ENCODE measurements at regions not wholly inside any gene's neighbourhood (a gene's known extent, or its start where the extent isn't known, plus 50 kb on each side); places are given as distances from the start of the nearest gene placed in this dataset.

DNA sequence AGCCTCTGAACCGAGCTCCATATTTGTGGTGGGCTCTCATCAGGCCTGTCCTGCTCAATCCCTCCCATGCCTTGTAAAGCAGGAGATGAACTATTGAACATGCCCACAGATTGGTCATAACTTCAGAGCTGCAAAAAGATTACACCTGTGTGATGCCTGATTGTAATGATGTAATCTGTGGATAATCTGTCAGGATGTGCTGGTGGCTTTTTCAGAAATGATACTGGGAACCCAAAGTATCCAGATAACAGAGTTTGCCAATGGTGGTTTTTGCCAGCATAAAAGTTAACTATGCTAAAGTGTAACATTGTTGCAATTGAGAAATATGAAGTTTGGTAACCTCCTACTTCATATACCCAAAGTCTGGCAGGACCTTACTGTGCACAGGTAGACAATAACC lies 393.4 kb downstream of the RAPGEF2 start:
- H4K20me1 ChIP-seq (ENCODE audit: insufficient read depth, low read length) = no peaks in the 10 kb centered on the region
- no peak for TF ChIP-seq EZH2 (optimal IDR thresholded peaks at IDR 0.05; ENCODE audit: low read depth, low read length)
- no peaks in the 10 kb centered on the region for H3K9me2 ChIP-seq (replicated peaks; ENCODE audit: insufficient read depth, low read length)
- H3K9me3 ChIP-seq (replicated peaks; ENCODE audit: insufficient read depth, low read length) = no peaks in the 10 kb centered on the region
- H3K36me3 ChIP-seq (replicated peaks; ENCODE audit: insufficient read depth, low read length) = no peaks in the 10 kb centered on the region
- H3F3A ChIP-seq (ENCODE audit: insufficient read depth, low read length) = no peaks in the 10 kb centered on the region
- DNase-seq = no peak
- H2AFZ ChIP-seq (ENCODE audit: low read length) = no peak overlapping the region
- H3K4me2 ChIP-seq (ENCODE audit: low read depth, low read length) = no peak overlapping the region
- H3K4me1 ChIP-seq (ENCODE audit: low read length) = no peaks in the 10 kb centered on the region
- H3K27me3 ChIP-seq (replicated peaks; ENCODE audit: insufficient read depth, low read length) = no peaks in the 10 kb centered on the region
- H3K27ac ChIP-seq (ENCODE audit: low read length) = no peak overlapping the region
- H3K79me2 ChIP-seq (ENCODE audit: low read length) = no peaks in the 10 kb centered on the region
- H3K4me3 ChIP-seq (ENCODE audit: low read length) = no peak overlapping the region
- H3K9ac ChIP-seq (ENCODE audit: low read length) = no peak overlapping the region

DNA sequence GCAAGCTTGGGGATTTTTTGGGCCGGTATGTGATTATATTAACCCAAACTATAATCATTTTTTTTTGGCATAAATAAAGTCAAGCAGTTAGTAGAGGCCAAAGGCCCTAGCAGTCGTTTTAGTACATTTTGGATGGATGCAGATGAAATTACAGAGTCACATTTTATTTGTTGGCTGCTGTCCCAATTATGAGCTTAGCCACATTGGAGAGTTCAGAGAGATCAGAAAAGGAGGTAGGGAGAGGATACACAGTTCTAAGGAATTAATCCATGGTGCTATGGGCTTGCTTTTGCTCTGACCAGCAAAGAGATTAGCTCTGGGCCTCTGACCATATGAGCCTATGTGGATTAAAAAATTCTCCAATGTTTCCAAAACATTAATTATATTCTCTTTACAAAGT lies 395.1 kb downstream of the RAPGEF2 start:
- no peak overlapping the region for H2AFZ ChIP-seq (ENCODE audit: low read length)
- no peaks in the 10 kb centered on the region for H4K20me1 ChIP-seq (ENCODE audit: insufficient read depth, low read length)
- H3K79me2 ChIP-seq (ENCODE audit: low read length) = no peaks in the 10 kb centered on the region
- no peaks in the 10 kb centered on the region for H3F3A ChIP-seq (ENCODE audit: insufficient read depth, low read length)
- no peaks in the 10 kb centered on the region for H3K9me2 ChIP-seq (replicated peaks; ENCODE audit: insufficient read depth, low read length)
- no peaks in the 10 kb centered on the region for H3K36me3 ChIP-seq (replicated peaks; ENCODE audit: insufficient read depth, low read length)
- no peak for DNase-seq
- no peaks in the 10 kb centered on the region for H3K9me3 ChIP-seq (replicated peaks; ENCODE audit: insufficient read depth, low read length)
- H3K4me3 ChIP-seq (ENCODE audit: low read length) = no peak overlapping the region
- no peak overlapping the region for H3K9ac ChIP-seq (ENCODE audit: low read length)
- H3K27ac ChIP-seq (ENCODE audit: low read length) = no peak overlapping the region
- H3K4me1 ChIP-seq (ENCODE audit: low read length) = no peaks in the 10 kb centered on the region
- TF ChIP-seq EZH2phosphoT487 (IDR thresholded peaks at IDR 0.05; ENCODE audit: low read length) = no peak
- TF ChIP-seq, protein P1, sequence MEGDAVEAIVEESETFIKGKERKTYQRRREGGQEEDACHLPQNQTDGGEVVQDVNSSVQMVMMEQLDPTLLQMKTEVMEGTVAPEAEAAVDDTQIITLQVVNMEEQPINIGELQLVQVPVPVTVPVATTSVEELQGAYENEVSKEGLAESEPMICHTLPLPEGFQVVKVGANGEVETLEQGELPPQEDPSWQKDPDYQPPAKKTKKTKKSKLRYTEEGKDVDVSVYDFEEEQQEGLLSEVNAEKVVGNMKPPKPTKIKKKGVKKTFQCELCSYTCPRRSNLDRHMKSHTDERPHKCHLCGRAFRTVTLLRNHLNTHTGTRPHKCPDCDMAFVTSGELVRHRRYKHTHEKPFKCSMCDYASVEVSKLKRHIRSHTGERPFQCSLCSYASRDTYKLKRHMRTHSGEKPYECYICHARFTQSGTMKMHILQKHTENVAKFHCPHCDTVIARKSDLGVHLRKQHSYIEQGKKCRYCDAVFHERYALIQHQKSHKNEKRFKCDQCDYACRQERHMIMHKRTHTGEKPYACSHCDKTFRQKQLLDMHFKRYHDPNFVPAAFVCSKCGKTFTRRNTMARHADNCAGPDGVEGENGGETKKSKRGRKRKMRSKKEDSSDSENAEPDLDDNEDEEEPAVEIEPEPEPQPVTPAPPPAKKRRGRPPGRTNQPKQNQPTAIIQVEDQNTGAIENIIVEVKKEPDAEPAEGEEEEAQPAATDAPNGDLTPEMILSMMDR (IDR thresholded peaks at IDR 0.05; ENCODE audit: low read length) = no peak
- TF ChIP-seq EZH2 (optimal IDR thresholded peaks at IDR 0.05; ENCODE audit: low read depth, low read length) = no peak
- H3K4me2 ChIP-seq (ENCODE audit: low read depth, low read length) = no peak overlapping the region
- H3K27me3 ChIP-seq (replicated peaks; ENCODE audit: insufficient read depth, low read length) = no peaks in the 10 kb centered on the region

DNA sequence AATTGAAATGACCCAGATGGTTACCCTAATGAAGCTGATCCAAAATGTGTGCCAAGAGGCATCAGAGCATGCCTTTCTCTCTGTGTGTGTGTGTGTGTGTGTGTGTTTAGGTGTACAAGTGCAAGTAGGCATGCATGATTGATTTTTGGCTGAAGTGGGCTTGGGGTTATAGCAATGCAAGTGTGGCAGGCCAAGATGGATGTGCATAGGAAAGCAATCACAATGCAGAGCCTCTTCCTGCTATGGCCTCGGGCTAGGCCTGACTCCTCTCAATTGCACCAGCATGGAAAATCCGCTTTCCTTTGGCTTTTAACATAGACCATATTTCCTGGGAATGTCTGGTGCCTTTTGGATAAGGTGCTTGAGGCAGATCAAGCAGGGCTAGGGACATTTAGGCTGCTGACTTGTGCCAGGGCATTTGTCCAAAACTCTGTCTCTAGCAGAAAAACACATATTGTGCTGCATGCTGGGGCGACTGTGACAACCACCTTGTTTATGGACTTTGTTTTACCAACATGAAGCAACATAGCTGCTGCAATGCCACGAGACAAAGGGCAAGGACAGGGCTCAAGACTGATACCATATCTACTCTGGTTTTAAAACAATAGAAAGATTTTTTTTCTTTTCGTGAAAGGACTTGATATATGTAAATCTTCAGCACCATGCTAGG lies 395.7 kb downstream of the RAPGEF2 start:
- TF ChIP-seq, protein P1 (IDR thresholded peaks at IDR 0.05; ENCODE audit: low read length) = no peak
- TF ChIP-seq EZH2phosphoT487 (IDR thresholded peaks at IDR 0.05; ENCODE audit: low read length) (no peak), EZH2 (optimal IDR thresholded peaks at IDR 0.05; ENCODE audit: low read depth, low read length) (no peak)

DNA sequence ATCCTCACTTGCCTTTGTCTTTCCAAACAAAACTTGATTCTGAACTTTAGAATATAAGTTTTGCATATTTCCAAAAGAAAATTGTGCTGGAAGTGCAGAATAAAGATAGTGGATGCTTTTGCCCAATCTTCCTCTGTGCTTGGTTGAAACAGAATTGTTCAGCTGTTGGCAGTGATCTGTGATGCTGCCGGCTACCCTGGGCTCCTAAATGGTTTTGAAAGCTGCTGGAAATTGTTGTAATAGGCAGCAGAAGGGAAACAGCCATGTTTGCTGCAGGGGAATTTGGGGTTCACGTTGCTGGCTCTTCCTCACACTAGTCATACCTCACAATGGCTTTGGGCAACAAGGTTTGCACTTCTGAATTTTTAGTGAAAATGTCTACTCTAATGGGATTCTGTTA lies 398.0 kb downstream of the RAPGEF2 start:
- Histone ChIP-seq H3K4me2 (ENCODE audit: low read depth, low read length) (no peak overlapping the region), H3K4me1 (ENCODE audit: low read length) (no peaks in the 10 kb centered on the region), H3K79me2 (ENCODE audit: low read length) (no peaks in the 10 kb centered on the region), H3K27ac (ENCODE audit: low read length) (no peak overlapping the region), H3K9me2 (replicated peaks; ENCODE audit: insufficient read depth, low read length) (no peaks in the 10 kb centered on the region), H2AFZ (ENCODE audit: low read length) (no peak overlapping the region), H3K9ac (ENCODE audit: low read length) (no peak overlapping the region), H3K27me3 (replicated peaks; ENCODE audit: insufficient read depth, low read length) (no peaks in the 10 kb centered on the region), H3F3A (ENCODE audit: insufficient read depth, low read length) (no peaks in the 10 kb centered on the region), H3K36me3 (replicated peaks; ENCODE audit: insufficient read depth, low read length) (no peaks in the 10 kb centered on the region), H3K4me3 (ENCODE audit: low read length) (no peak overlapping the region), H4K20me1 (ENCODE audit: insufficient read depth, low read length) (no peaks in the 10 kb centered on the region), H3K9me3 (replicated peaks; ENCODE audit: insufficient read depth, low read length) (no peaks in the 10 kb centered on the region)
- no peak for DNase-seq
- TF ChIP-seq EZH2phosphoT487 (IDR thresholded peaks at IDR 0.05; ENCODE audit: low read length) (no peak), EZH2 (optimal IDR thresholded peaks at IDR 0.05; ENCODE audit: low read depth, low read length) (no peak)
- TF ChIP-seq, protein P1 (IDR thresholded peaks at IDR 0.05; ENCODE audit: low read length) = no peak

More for the DNA sequence above, 395.7 kb downstream of the RAPGEF2 start:
- Histone ChIP-seq H3K36me3 (replicated peaks; ENCODE audit: insufficient read depth, low read length) (no peaks in the 10 kb centered on the region), H4K20me1 (ENCODE audit: insufficient read depth, low read length) (no peaks in the 10 kb centered on the region), H3K9me3 (replicated peaks; ENCODE audit: insufficient read depth, low read length) (no peaks in the 10 kb centered on the region), H3K4me2 (ENCODE audit: low read depth, low read length) (no peak overlapping the region), H3K79me2 (ENCODE audit: low read length) (no peaks in the 10 kb centered on the region), H2AFZ (ENCODE audit: low read length) (no peak overlapping the region), H3K4me1 (ENCODE audit: low read length) (no peaks in the 10 kb centered on the region), H3K27ac (ENCODE audit: low read length) (no peak overlapping the region), H3K9ac (ENCODE audit: low read length) (no peak overlapping the region), H3K4me3 (ENCODE audit: low read length) (no peak overlapping the region), H3K27me3 (replicated peaks; ENCODE audit: insufficient read depth, low read length) (no peaks in the 10 kb centered on the region), H3F3A (ENCODE audit: insufficient read depth, low read length) (no peaks in the 10 kb centered on the region), H3K9me2 (replicated peaks; ENCODE audit: insufficient read depth, low read length) (no peaks in the 10 kb centered on the region)
- DNase-seq = no peak

Measured in MM.1S (cell line).